HG02759 (cell line): ENCODE measurements at regions not wholly inside any gene's neighbourhood (a gene's known extent, or its start where the extent isn't known, plus 50 kb on each side); places are given as distances from the start of the nearest gene placed in this dataset.

Experiments
- ATAC-seq: cut with Tn5 transposase; IDR thresholded peaks from one replicate; pipeline ENCODE4 v1.9.1; 2021; ENCODE audit warnings: mild to moderate bottlenecking, moderate library complexity; ENCODE audit not compliant: unreplicated experiment

GRCh38 chr19:30620354-30620753, 248.2 kb downstream of the ZNF536 start:
- ATAC-seq = no peak

- no peak for ATAC-seq
These were observed 237.6 kb downstream of the ZNF536 start for GRCh38 chr19:30609656-30610270.

DNA sequence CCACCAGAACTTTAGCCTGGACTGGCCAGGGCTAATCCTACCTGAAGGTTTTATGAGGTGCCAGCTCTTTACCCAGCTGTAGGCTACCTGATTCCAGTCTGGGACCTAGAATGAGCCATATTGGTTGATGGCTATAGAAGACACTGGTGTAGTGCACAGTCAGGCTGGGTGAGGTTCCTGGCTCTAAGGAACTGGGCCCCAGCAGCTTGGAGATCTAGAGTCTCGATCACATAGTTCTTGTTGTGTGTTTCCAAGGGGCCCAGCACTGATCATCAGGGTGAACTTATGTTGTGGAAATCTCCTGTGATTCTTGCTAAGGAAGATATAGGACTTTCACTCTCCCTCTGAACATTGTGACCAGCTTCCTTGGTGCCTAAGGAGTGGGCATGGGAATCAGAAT, 236.3 kb downstream of the ZNF536 start:
- no peak for ATAC-seq
